GM12878 (cell line): ENCODE measurements at regions not wholly inside any gene's neighbourhood (a gene's known extent, or its start where the extent isn't known, plus 50 kb on each side); places are given as distances from the start of the nearest gene placed in this dataset.

Experiments
- ATAC-seq: fragments of 200-7000 bp; cut with Tn5 transposase; 3 replicates; pipeline ENCODE4 v1.9.1; 2020; ENCODE audit warnings: mild to moderate bottlenecking, moderate library complexity
- BruUV-seq: library from RNA; stranded (reverse); fragments of 400-500 nt; replicated peaks from 2 replicates; lab custom pipeline; 2021; lab: Mats Ljungman, UMichigan
- CTCF ChIA-PET: fragments of 300-600 bp; sonication (Branson Sonifier 250); formaldehyde crosslinking; extraction: SDS; loops from one replicate; lab custom pipeline; 2021; ENCODE audit warnings: inconsistent platforms; lab: Yijun Ruan, JAX
- POLR2A ChIA-PET: fragments of 350-600 bp; formaldehyde crosslinking; extraction: SDS; loops from one replicate; lab custom pipeline; 2021; ENCODE audit warnings: inconsistent platforms; lab: Charles Lee
- RAD21 ChIA-PET: fragments of 300-600 bp; sonication (Branson Sonifier 250); formaldehyde crosslinking; loops from one replicate; lab custom pipeline; 2023; ENCODE audit warnings: antibody characterized with exemption; ENCODE audit not compliant: unreplicated experiment; lab: Charles Lee
- SMC1A ChIA-PET: fragments of 300-600 bp; sonication (Branson Sonifier 250); formaldehyde crosslinking; loops from one replicate; lab custom pipeline; 2023; ENCODE audit not compliant: unreplicated experiment, uncharacterized antibody; lab: Charles Lee
- DNase-seq: peaks from one replicate; pipeline ENCODE4 v3.0.0-alpha.2; 2011; ENCODE audit warnings: low read depth, low spot score
- FAIRE-seq: peaks from 3 replicates; lab custom pipeline; 2011; peaks lifted over from hg19 to GRCh38; lab: Jason Lieb, UNC
- H2AFZ ChIP-seq: 2 replicates; pipeline ENCODE4 v1.6.0; 2011; ENCODE audit warnings: low read depth, low read length, control low read depth; ENCODE audit not compliant: control insufficient read depth
- H3K27ac ChIP-seq: 2 replicates; pipeline ENCODE4 v1.5.1; 2011; ENCODE audit warnings: control low read depth; ENCODE audit not compliant: control insufficient read depth, insufficient read depth
- H3K27me3 ChIP-seq, 2 experiments: replicated peaks in 1 of 2; 2 replicates each; pipeline versions ENCODE4 v1.6.0 to v1.6.1; 2011; ENCODE audit warnings: low read length in 1 of 2; ENCODE audit not compliant: control insufficient read depth in 2 of 2, insufficient read depth in 2 of 2
- H3K36me3 ChIP-seq, 2 experiments: 2 replicates each; pipeline ENCODE4 v1.5.1; 2011; ENCODE audit warnings: low read length in 1 of 2; ENCODE audit not compliant: control insufficient read depth in 2 of 2, insufficient read depth in 2 of 2
- H3K4me1 ChIP-seq: 2 replicates; pipeline ENCODE4 v1.6.1; 2011; ENCODE audit warnings: mild to moderate bottlenecking, low read length, moderate library complexity, mixed read lengths; ENCODE audit not compliant: control insufficient read depth, insufficient read depth
- H3K4me2 ChIP-seq: 2 replicates; pipeline ENCODE4 v1.6.0; 2011; ENCODE audit warnings: control low read depth; ENCODE audit not compliant: control insufficient read depth, insufficient read depth
- H3K4me3 ChIP-seq: fragments of 200-600 bp; sonication (generic); 2 replicates; pipeline ENCODE4 v1.5.1; 2016
- H3K79me2 ChIP-seq: 2 replicates; pipeline ENCODE4 v1.6.0; 2011; ENCODE audit warnings: low read length; ENCODE audit not compliant: control insufficient read depth, insufficient read depth
- H3K9ac ChIP-seq: 2 replicates; pipeline ENCODE4 v1.8.0; 2011; ENCODE audit warnings: low read length, control low read depth, mixed read lengths; ENCODE audit not compliant: control insufficient read depth, insufficient read depth
- H3K9me3 ChIP-seq: replicated peaks from 3 replicates; pipeline ENCODE4 v1.5.1; 2011; ENCODE audit warnings: mild to moderate bottlenecking, low read length; ENCODE audit not compliant: control insufficient read depth, insufficient read depth
- H4K20me1 ChIP-seq: 2 replicates; pipeline ENCODE4 v1.6.0; 2011; ENCODE audit not compliant: control insufficient read depth, insufficient read depth
- NR2F1 ChIP-seq: fragments of 450-650 bp; conservative IDR thresholded peaks from 2 replicates; pipeline ENCODE4 v1.6.1; 2017; ENCODE audit warnings: mild to moderate bottlenecking
- RAD51 ChIP-seq: fragments of 450-650 bp; IDR thresholded peaks from 2 replicates; pipeline ENCODE4 v1.6.1; 2016; ENCODE audit warnings: moderate library complexity, mild to moderate bottlenecking, inconsistent platforms
- RBBP5 ChIP-seq: fragments of 200-600 bp; sonication (generic); conservative IDR thresholded peaks from 2 replicates; pipeline ENCODE4 v1.6.1; 2016
- TAF1 ChIP-seq: IDR thresholded peaks from 2 replicates; pipeline ENCODE4 v1.6.1; 2011; ENCODE audit warnings: mild to moderate bottlenecking, low read depth, low read length, borderline replicate concordance
- WGBS: methylation state at CpG from one replicate; pipeline ENCODE4 v1.1.6; 2016; ENCODE audit warnings: low lambda C conversion rate; ENCODE audit not compliant: insufficient replicate concordance, insufficient coverage; ENCODE audit errors: missing lambda C conversion rate; 5-methylcytosine and 5-hydroxymethylcytosine counted together
- in situ Hi-C: fragments of 300-500 bp; cut with MboI; formaldehyde crosslinking; loops from 9 replicates; pipeline ENCODE4 v1.14.3; 2018; ENCODE audit warnings: mixed read lengths
- intact Hi-C: fragments of 100-400 bp; cut with micrococcal nuclease; formaldehyde crosslinking; loops from one replicate; pipeline ENCODE4 v1.14.2; 2022; ENCODE audit not compliant: unreplicated experiment
- TF ChIP-seq, protein P1 (sequence below): fragments of 450-650 bp; IDR thresholded peaks from 2 replicates; pipeline ENCODE4 v1.6.1; 2017; ENCODE audit warnings: low read depth, mild to moderate bottlenecking, moderate library complexity

DNA sequence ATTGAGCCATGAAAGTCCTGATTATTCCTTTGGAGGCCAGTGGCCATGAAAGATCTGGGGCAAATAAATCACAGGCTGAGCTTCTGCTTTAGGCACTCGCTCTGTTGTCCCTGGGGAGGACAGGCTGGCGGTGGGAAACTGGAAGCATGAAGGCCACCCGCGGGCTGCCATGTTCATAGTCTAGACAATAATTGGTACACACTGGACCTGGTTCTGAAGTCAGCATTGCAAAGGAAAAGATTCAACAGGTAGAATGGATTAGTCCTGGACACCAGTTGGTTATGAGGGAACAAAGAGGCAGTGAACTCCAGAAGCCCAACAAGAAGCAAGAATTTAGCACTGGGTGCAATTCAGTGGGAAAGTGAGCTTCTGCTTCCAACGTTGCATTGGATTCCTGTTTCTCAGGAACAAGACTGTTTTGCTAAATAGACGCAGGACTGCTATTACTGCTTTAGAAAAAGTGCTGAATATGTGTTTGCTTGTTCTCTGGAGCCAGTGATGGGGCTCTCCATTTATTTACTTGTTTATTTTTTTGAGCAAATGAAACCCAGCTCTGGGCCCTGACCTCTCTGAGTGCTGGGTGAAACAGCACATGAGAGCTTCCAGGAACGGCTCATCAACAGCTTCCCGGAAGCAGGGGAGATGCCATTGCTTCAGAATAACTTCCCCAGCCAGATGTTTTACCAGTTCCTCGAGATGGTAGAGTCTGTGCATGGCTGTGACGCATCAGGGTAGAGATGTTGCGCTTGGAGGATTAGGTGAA lies 336.4 kb downstream of the ZNF536 start:
- WGBS: 42% methylated on average over 11 of the region's 11 CpGs
- ChIA-PET SMC1A (no interaction called here), RAD21 (no interaction called here), POLR2A (no interaction called here), CTCF (interaction anchor here (2.1 kb wide), 1 partner anchor 25 kb away, joined by 5 read pairs; no protein-coding TSS in a partner anchor)
- H3K27ac ChIP-seq: no peak overlapping the region
- H3K9ac ChIP-seq: no peak overlapping the region
- TF ChIP-seq RAD51 (no peak), TAF1 (no peak), RBBP5 (no peak), NR2F1 (no peak)
- TF ChIP-seq, protein P1, sequence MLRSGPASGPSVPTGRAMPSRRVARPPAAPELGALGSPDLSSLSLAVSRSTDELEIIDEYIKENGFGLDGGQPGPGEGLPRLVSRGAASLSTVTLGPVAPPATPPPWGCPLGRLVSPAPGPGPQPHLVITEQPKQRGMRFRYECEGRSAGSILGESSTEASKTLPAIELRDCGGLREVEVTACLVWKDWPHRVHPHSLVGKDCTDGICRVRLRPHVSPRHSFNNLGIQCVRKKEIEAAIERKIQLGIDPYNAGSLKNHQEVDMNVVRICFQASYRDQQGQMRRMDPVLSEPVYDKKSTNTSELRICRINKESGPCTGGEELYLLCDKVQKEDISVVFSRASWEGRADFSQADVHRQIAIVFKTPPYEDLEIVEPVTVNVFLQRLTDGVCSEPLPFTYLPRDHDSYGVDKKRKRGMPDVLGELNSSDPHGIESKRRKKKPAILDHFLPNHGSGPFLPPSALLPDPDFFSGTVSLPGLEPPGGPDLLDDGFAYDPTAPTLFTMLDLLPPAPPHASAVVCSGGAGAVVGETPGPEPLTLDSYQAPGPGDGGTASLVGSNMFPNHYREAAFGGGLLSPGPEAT: no peak
- DNase-seq: no peak
- H3K9me3 ChIP-seq: no peaks in the 10 kb centered on the region
- no peak overlapping the region for H3K4me3 ChIP-seq
- no peaks in the 10 kb centered on the region for H4K20me1 ChIP-seq
- in situ Hi-C loops: no loop called here
- no TSS peak for BruUV-seq
- ATAC-seq: no peak
- H3K27me3 ChIP-seq: no peaks in the 10 kb centered on the region
- H3K36me3 ChIP-seq: no peaks in the 10 kb centered on the region
- no peaks in the 10 kb centered on the region for H3K4me1 ChIP-seq
- H2AFZ ChIP-seq: no peak overlapping the region
- FAIRE-seq: no peak
- H3K4me2 ChIP-seq: no peak overlapping the region
- intact Hi-C loops: no loop called here
- no peaks in the 10 kb centered on the region for H3K79me2 ChIP-seq
